ENCODE measurements at regions not wholly inside any gene's neighbourhood (a gene's known extent, or its start where the extent isn't known, plus 50 kb on each side); places are given as distances from the start of the nearest gene placed in this dataset.

GRCh38 chr4:36747277-36748129 lies 466.1 kb downstream of the DTHD1 start:
- no peak overlapping the region for H3K4me2 ChIP-seq
- no peak for TF ChIP-seq EZH2 (IDR thresholded peaks at IDR 0.05; ENCODE audit: low read depth)
- TF ChIP-seq, protein P1, sequence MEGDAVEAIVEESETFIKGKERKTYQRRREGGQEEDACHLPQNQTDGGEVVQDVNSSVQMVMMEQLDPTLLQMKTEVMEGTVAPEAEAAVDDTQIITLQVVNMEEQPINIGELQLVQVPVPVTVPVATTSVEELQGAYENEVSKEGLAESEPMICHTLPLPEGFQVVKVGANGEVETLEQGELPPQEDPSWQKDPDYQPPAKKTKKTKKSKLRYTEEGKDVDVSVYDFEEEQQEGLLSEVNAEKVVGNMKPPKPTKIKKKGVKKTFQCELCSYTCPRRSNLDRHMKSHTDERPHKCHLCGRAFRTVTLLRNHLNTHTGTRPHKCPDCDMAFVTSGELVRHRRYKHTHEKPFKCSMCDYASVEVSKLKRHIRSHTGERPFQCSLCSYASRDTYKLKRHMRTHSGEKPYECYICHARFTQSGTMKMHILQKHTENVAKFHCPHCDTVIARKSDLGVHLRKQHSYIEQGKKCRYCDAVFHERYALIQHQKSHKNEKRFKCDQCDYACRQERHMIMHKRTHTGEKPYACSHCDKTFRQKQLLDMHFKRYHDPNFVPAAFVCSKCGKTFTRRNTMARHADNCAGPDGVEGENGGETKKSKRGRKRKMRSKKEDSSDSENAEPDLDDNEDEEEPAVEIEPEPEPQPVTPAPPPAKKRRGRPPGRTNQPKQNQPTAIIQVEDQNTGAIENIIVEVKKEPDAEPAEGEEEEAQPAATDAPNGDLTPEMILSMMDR (conservative IDR thresholded peaks at IDR 0.05): no peak
- no peak overlapping the region for H3K27ac ChIP-seq
- no peak overlapping the region for H2AFZ ChIP-seq
- H3K27me3 ChIP-seq (ENCODE audit: insufficient read depth, low read depth): no peaks in the 10 kb centered on the region
- no peaks in the 10 kb centered on the region for H3K9me2 ChIP-seq (ENCODE audit: insufficient read depth)
- DNase-seq: no peak
- no peaks in the 10 kb centered on the region for H3F3A ChIP-seq (ENCODE audit: insufficient read depth, low read depth)
- ChIA-PET POLR2A (ENCODE audit: unreplicated experiment) (no interaction called here), CTCF (no interaction called here)
- H3K36me3 ChIP-seq (ENCODE audit: low read depth): no peaks in the 10 kb centered on the region
- H3K9me3 ChIP-seq (ENCODE audit: insufficient read depth, low read depth): no peaks in the 10 kb centered on the region
- BruUV-seq (replicated peaks): no TSS peak
- no peaks in the 10 kb centered on the region for H3K79me2 ChIP-seq (ENCODE audit: low read depth)
- no peaks in the 10 kb centered on the region for H4K20me1 ChIP-seq (ENCODE audit: insufficient read depth)
- no peak overlapping the region for H3K4me3 ChIP-seq
- H3K4me1 ChIP-seq (replicated peaks; ENCODE audit: insufficient read depth): no peaks in the 10 kb centered on the region
- intact Hi-C loops (cut with micrococcal nuclease; ENCODE audit: unreplicated experiment): no loop called here

- Histone ChIP-seq H3F3A (ENCODE audit: insufficient read depth, low read depth) (no peaks in the 10 kb centered on the region), H2AFZ (no peak overlapping the region), H3K4me3 (no peak overlapping the region), H3K27ac (no peak overlapping the region), H3K4me2 (no peak overlapping the region), H3K9me2 (ENCODE audit: insufficient read depth) (no peaks in the 10 kb centered on the region), H3K79me2 (ENCODE audit: low read depth) (no peaks in the 10 kb centered on the region), H3K27me3 (ENCODE audit: insufficient read depth, low read depth) (no peaks in the 10 kb centered on the region), H3K9me3 (ENCODE audit: insufficient read depth, low read depth) (no peaks in the 10 kb centered on the region), H3K36me3 (ENCODE audit: low read depth) (no peaks in the 10 kb centered on the region), H3K4me1 (replicated peaks; ENCODE audit: insufficient read depth) (no peaks in the 10 kb centered on the region), H4K20me1 (ENCODE audit: insufficient read depth) (no peaks in the 10 kb centered on the region)
- intact Hi-C loops (cut with micrococcal nuclease; ENCODE audit: unreplicated experiment): no loop called here
- ChIA-PET CTCF (no interaction called here), POLR2A (ENCODE audit: unreplicated experiment) (no interaction called here)
- BruUV-seq (replicated peaks): no TSS peak
- TF ChIP-seq, protein P1 (conservative IDR thresholded peaks at IDR 0.05): no peak
- no peak for TF ChIP-seq EZH2 (IDR thresholded peaks at IDR 0.05; ENCODE audit: low read depth)
- DNase-seq: no peak
Observed at GRCh38 chr4:36753048-36753447, 471.6 kb downstream of the DTHD1 start.

DNA sequence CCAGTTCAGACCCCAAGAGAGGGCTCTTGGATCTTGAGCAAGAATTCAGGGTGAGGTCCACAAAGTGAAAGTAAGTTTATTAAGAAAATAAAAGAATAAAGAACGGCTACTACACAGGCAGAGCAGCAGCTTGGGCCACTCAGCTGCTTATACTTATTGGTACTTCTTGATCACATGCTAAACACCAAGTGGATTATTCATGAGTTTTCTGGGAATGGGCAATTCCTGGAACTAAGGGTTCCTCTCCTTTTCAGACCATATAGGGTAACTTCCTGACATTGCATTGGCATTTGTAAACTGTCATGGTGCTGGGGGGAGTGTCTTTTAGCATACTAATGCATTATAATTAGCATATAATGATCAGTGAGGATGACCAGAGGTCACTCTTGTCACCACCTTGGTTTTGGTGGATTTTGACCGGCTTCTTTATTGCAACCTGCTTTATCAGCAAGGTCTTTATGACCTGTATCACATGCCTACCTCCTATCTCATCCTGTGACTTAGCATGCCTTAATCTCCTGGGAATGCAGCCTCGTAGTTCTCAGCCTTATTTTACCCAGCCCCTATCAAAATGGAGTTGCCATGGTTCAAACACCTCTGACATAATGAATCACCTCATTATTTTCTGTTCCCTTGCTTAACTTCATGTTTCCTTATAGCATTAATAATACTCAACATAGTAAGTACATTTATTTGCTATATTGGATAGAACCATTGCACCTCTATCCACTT lies 476.3 kb downstream of the DTHD1 start:
- no peaks in the 10 kb centered on the region for H3K9me2 ChIP-seq (ENCODE audit: insufficient read depth)
- H3K27ac ChIP-seq: no peak overlapping the region
- BruUV-seq (replicated peaks): no TSS peak
- H3K4me2 ChIP-seq: no peak overlapping the region
- CTCF ChIA-PET: no interaction called here
- H3K27me3 ChIP-seq (ENCODE audit: insufficient read depth, low read depth): no peaks in the 10 kb centered on the region
- DNase-seq: no peak
- H3K4me3 ChIP-seq: no peak overlapping the region
- H3K4me1 ChIP-seq (replicated peaks; ENCODE audit: insufficient read depth): no peaks in the 10 kb centered on the region
- H3K9me3 ChIP-seq (ENCODE audit: insufficient read depth, low read depth): no peaks in the 10 kb centered on the region
- no peak overlapping the region for H2AFZ ChIP-seq
- intact Hi-C loops (cut with micrococcal nuclease; ENCODE audit: unreplicated experiment): no loop called here
- TF ChIP-seq EZH2 (IDR thresholded peaks at IDR 0.05; ENCODE audit: low read depth): no peak
- TF ChIP-seq, protein P1 (conservative IDR thresholded peaks at IDR 0.05): no peak
- no peaks in the 10 kb centered on the region for H3K79me2 ChIP-seq (ENCODE audit: low read depth)
- POLR2A ChIA-PET (ENCODE audit: unreplicated experiment): no interaction called here
- no peaks in the 10 kb centered on the region for H4K20me1 ChIP-seq (ENCODE audit: insufficient read depth)
- H3F3A ChIP-seq (ENCODE audit: insufficient read depth, low read depth): no peaks in the 10 kb centered on the region
- H3K36me3 ChIP-seq (ENCODE audit: low read depth): no peaks in the 10 kb centered on the region

All from PC-9 (cell line).